Nucleus accumbens (tissue), 56 donors: ENCODE measurements at regions not wholly inside any gene's neighbourhood (a gene's known extent, or its start where the extent isn't known, plus 50 kb on each side); places are given as distances from the start of the nearest gene placed in this dataset.
"Not testable (repeated sequence)": the region's sequence is repeated elsewhere in the genome, so short reads cannot be mapped to it uniquely, and the experiment has no call there.

Experiments
- DNase-seq, 56 donors: peaks; one replicate each; lab custom pipeline; 2025; lab: John Stamatoyannopoulos, UW

DNA sequence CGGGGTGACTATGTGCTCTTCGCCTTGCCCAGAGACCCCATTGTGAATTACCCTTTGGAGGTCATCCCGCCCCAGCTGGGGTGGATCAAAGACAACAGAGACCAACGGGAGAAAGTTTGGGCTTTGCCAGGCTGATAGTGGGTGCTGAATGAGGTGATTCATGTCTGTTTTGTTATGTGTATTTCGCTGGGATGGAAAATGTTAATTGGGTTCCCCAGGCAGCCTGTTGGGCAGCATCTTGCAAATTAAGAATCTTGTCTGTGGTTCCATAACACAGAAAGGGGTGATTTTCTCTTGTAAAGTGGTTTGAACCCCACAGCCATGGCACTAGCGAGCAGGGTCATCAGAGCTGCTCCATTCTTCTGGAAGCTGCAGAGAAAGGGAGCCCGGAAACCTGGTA is 63.1 kb upstream of the UNC93A start:
- no peak for DNase-seq

DNA sequence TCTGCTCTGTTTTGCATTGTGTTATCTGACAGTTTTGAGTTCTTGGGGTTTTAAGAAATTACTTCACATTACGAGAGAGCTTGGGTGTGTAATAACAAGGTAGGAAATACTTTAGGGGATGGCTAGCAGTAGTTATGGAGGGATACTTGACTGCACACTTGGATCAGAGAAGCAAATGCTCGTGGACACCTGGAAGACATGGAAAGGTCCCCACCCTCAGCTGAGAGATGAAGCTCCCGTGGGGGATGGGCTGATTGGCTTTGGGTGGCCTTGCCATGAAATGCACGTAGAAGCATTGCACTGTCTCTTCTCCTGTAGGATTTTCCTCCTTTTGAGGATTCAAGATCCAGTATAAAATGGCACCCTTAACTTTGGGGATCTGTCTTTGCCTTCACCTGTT is 61.5 kb upstream of the UNC93A start:
- DNase-seq, result no peak

DNA sequence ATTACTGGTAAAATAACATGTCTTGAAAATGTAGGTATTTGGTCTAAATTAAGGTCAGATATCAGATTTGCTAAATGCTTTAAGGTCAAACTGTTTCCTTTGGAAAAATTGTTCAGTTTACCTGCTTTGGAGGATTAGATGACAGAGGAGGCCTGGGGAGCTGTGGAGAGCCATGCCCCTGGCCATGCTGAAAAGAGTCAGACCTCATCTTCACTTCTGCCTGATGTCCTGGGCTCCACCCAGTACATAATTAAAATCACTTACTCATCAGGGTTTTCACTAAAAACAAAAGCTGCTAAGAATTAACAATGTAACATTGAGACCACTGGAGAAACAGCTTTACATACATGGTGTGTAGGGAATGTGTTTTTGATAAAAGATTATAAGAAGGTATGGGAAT is 60.8 kb upstream of the UNC93A start:
- no peak for DNase-seq

DNA sequence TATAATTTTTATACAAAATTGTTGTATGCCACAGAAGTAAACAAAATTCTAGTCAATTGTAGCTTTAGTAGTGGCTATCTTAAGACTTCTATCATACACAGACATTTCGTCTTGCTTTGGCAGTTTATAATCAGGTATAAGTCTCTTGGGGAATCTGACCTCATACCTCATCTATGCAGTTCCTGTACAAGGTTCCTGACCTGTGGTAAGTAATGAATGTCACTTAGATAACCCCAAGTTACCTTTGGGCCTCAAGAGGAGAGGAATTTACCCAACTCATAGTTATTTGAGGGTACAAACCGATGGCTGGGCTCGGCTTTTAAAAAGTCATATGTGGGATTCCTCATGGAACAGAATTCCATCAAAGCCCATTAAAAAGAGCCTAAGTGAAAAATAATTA is 58.8 kb upstream of the UNC93A start:
- DNase-seq, result no peak

DNA sequence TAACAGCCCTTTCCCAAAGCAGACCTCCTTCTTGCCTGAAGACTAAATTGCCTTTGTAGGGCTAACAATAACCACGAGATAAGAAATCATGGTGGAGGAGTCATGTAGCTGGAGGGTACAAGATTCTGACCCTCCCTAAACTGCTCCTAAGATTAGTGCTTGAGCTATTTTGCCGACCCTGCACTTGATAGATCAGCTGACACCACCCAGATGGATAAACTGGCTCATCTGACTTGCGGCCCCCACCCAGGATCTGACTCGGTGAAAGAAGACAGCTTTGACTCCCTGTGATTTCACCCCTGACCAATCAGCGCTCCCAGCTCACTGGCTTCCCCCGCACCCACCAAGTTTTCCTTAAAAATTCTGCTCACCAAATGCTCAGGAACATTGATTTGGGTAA is 57.6 kb upstream of the UNC93A start:
- no peak for DNase-seq

DNA sequence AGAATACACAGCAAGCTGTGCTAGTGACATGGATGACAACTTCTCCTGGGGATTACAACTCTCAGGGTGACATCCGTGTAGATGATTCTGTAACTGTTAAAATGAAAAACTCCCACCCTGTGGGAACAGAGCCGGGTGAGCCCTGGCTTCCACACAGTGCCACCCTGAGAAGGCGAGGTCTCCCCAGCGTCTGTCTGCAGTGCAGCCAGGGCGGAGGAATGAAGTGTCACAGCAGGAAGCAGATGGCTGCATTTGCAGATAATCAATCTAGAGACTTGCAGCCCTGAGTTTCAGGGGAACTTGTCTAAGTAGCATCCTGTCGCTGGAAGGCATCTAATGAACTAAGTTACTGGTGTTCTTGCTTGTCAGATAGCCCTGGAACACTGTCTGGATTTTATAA is 56.5 kb upstream of the UNC93A start:
- DNase-seq, result not testable (repeated sequence)

DNA sequence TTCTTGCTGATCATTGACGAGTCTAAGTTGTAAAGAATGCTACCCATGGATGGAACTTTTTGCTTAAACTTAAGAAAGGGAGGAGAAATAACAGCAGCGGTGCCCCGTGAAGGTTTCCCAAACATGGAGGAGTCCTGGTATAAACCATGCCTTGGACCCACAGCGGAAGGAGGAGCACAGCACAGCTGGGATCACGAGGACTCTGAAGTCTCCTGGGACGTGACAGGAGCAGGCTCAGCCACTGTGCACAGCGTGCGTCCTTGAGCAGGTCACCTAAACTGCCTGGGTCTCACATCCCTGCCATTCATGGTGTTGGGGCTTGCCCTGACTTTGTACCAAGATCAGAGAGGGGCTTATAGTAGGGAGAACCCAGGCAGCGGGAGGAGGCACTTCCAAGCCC is 56.1 kb upstream of the UNC93A start:
- no peak for DNase-seq

DNA sequence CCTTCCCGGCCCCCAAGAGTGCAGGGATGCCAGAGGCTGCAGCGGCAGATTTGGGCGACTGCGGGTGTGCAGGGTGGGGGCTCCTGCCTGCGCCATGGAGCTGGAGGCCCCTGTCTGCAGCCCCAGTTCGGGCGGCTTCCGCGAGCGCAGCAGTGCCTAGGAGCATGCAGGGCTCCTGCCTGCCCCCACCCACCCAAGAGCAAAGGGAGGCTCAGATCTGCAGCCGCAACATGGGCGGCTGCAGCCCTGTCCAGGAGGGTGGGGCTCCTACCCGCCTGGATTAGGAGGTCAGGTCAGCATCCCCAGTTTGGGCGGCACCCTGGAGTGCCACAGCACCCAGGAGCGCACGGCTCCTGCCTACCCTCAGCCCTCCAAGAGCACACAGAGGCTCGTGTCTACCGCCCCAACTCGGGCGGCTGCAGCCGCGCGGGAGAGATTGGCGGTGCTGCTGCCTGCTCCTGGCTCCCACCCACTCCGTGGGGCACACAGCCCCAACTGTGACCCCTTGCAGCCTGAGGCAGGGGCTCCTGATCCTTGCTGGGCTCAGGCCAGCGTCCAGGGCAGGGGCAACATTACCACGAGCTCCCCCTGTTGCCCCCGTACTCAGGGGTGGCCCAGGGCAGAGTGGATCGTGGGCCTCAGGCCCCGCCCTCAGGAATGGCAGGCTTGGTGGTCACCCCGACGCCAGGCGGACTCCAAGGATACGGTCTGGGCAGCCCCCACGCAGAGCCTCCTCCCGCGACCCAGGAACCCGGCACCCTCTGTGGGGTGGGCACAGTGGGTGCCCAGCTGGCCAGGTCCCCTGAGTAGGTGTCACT is 55.5 kb upstream of the UNC93A start:
- DNase-seq, result no peak

DNA sequence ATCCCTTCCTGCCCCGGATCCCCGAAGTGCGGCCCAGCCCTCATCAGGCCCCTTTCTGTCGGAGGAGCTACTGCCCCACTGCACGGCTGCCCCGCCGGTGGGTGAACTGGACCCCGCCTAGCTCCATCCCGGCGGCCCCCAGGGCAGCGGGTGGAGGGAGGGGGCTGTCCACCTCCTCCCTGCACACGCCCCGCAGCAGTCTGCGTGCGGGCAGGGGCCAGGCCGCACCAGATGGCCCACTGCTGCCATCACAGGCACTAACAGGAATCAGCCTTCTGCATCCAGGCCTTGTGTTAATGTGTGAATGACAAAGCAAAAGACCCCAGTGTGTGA is 54.9 kb upstream of the UNC93A start:
- DNase-seq, result no peak

DNA sequence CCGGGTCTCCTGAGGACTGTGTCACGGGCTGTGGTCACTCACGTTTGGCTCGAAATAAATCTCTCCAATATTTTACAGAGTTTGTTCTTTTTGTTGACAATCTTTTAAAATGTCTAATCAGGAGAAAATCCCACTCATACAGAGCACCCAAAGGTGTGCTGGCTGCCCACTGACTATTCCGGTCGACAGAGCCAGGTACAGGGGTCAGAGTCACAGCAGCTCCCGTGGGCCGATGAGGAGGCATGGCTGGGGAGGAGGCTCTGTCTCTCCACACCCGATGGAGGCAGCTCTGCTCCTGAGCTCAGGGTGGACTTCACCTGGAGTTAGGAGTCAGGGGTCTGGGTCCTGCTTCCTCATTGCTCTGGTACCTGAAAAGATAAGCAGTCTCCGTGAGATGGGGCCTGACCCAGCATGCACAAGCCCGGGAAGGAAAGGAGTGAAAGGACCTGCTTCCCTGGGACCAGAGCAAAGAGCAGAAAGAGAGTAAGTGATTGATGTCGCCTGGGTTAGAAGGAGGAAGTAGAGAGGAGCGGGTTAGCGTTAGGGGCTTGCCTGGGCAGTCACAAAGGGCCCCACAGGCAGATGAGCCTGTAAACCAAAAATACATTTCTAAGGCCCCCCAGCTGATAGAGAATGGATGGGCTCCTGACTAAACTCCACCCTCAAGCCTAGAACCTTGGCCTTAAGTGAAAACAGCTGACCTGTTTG is 53.5 kb upstream of the UNC93A start:
- DNase-seq, result no peak

DNA sequence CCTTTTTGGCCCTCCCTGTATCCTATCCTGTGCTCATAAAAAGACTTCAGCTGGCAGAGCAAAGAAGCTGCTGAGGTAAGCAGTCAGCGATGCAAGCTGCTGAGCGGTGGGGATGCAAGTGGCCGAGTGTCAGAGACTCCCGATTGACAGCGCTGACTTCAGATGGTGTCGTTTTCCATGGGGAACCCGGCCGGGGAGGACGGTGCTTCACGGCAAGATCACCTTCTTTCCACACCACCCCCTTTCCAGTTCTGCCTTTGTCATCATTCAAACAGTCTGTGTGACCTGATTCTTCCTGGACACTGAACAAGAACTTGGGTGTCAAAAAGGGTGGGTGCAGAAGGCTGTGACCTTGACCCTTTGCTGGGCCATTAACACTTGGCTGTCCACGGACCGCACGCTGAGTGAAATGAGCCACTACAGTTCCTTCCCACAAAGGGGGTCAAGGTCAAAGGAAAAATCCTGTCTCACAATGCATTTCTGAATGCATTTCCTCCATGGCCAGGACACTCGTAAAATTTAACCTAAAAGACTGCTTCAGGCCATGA is 52.9 kb upstream of the UNC93A start:
- no peak for DNase-seq

DNA sequence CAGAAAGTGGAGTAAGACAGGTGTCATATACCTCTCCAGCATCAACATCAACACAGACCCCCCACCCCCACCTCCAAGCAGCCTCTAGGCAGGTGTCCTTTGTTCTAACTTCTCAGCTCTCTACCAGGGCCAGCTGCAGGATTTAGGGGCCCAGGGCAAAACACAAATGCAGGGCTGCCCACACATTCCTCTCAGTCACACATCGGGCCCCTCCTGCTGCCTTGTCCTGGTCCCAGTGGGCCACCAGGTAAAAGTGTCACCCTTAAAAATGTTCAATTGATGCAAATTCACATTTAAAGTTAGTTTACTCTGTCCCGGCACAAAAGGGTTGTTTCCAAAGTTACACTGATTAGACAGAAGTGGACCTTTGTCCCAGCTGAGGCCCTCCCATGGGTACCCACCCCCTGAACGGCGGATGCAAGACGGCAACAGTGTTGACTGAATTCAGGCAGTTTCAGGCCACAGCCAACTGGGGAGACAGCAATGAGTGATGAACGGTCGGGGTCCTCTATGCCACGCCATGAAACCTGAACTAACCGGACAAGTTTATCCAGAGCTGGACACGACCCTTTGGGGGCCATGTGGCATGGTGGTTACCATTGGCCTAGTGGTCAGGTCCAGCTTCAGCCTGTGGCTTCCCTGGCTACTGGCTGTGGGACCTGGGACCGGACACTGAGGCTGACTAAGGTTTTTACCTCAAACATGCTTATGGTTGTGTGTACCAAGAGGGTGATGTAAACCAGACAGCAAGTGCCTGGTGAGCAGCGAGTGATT is 52.2 kb upstream of the UNC93A start:
- no peak for DNase-seq

DNA sequence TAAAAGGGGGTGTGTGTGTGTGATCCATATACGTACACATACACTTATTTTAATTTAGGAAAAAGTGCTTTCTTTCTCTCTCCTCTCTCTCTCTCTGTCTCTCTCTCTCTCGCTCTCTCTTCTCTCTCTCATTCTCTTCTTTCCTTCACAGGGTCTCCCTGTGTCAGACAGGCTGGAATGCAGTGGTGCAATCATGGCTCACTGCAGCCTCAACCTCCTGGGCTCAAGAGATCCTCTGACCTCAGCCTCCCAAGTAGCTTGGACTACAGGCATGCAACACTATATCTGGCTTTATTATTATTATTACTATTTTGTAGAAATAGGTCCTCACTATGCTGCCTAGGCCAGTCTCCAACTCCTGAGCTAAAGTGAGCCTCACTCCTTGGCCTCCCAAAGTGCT is 51.6 kb upstream of the UNC93A start:
- DNase-seq, result not testable (repeated sequence)

DNA sequence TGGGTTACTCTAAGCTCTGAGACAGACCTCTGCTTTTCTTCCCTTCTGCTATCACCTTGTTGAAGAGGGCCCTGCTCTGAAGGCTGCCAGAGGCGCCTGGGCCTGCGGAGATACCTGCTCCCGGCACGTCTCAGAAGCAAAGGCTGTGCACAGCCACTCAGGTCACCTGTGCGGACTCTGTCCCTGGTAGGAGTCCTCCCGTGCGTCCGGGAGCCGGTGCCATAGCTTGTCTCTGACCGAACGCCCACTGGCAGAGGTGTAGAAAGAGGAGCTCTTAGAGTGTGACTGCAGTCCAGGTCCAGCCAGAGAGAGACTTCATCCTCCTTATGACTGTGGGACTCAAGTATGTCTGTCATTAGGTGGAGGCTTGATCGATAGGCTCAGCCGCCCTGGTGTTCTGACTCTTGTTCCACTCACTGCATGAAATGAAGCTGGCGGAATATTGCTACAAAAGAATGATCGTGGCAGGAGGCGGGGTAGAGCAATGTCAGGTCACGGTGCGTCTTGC is 51.0 kb upstream of the UNC93A start:
- DNase-seq, result no peak
